ENCODE measurements at regions not wholly inside any gene's neighbourhood (a gene's known extent, or its start where the extent isn't known, plus 50 kb on each side); places are given as distances from the start of the nearest gene placed in this dataset.

DNA sequence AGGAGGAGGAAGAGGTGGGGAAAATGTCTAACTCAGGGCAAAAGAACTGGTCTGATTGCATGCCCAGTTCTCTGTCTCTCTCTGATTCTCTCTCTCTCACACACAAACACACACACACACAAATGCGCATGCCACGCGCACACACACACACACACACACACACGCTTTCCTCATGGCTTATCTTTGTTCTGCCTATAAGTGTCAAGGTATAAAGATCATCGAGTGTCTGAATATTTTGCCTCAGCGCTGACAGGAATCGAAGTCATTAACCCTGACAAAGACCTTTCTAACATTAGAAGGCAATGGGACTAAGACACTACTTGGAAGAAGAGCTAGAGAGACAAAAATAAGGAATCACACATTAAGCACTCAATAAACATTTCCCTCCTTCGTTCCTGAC, 497.1 kb upstream of the KLHL29 start:
- intact Hi-C loops (cut with DNase I), result no loop called here
- H3K27me3 ChIP-seq, result no peaks in the 10 kb centered on the region
- H3K36me3 ChIP-seq, result no peaks in the 10 kb centered on the region
- H3K4me1 ChIP-seq, result no peaks in the 10 kb centered on the region
- H3K4me3 ChIP-seq, result no peak overlapping the region
- no peaks in the 10 kb centered on the region for H3K9me3 ChIP-seq
- TF ChIP-seq, protein P1, sequence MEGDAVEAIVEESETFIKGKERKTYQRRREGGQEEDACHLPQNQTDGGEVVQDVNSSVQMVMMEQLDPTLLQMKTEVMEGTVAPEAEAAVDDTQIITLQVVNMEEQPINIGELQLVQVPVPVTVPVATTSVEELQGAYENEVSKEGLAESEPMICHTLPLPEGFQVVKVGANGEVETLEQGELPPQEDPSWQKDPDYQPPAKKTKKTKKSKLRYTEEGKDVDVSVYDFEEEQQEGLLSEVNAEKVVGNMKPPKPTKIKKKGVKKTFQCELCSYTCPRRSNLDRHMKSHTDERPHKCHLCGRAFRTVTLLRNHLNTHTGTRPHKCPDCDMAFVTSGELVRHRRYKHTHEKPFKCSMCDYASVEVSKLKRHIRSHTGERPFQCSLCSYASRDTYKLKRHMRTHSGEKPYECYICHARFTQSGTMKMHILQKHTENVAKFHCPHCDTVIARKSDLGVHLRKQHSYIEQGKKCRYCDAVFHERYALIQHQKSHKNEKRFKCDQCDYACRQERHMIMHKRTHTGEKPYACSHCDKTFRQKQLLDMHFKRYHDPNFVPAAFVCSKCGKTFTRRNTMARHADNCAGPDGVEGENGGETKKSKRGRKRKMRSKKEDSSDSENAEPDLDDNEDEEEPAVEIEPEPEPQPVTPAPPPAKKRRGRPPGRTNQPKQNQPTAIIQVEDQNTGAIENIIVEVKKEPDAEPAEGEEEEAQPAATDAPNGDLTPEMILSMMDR (IDR thresholded peaks at IDR 0.05), result no peak
- TF ChIP-seq POLR2A (IDR thresholded peaks at IDR 0.05) (no peak), POLR2AphosphoS5 (IDR thresholded peaks at IDR 0.05; ENCODE audit: insufficient read depth in 1 of 2, low read depth in 1 of 2) (no peak)
- no peak for DNase-seq (ENCODE audit: extremely low spot score in 2 of 2)
- no peak overlapping the region for H3K27ac ChIP-seq

- Histone ChIP-seq H3K9me3 (no peaks in the 10 kb centered on the region), H3K27ac (no peak overlapping the region), H3K27me3 (no peaks in the 10 kb centered on the region), H3K36me3 (no peaks in the 10 kb centered on the region), H3K4me1 (no peaks in the 10 kb centered on the region), H3K4me3 (no peak overlapping the region)
- TF ChIP-seq, protein P1 (IDR thresholded peaks at IDR 0.05), result no peak
- TF ChIP-seq POLR2AphosphoS5 (IDR thresholded peaks at IDR 0.05; ENCODE audit: insufficient read depth in 1 of 2, low read depth in 1 of 2) (no peak), POLR2A (IDR thresholded peaks at IDR 0.05) (no peak)
- DNase-seq (ENCODE audit: extremely low spot score in 2 of 2), result peak in 1 of 2 donors; percentile 69
- intact Hi-C loops (cut with DNase I), result no loop called here
These were observed 494.8 kb upstream of the KLHL29 start for GRCh38 chr2:22890132-22890531.

DNA sequence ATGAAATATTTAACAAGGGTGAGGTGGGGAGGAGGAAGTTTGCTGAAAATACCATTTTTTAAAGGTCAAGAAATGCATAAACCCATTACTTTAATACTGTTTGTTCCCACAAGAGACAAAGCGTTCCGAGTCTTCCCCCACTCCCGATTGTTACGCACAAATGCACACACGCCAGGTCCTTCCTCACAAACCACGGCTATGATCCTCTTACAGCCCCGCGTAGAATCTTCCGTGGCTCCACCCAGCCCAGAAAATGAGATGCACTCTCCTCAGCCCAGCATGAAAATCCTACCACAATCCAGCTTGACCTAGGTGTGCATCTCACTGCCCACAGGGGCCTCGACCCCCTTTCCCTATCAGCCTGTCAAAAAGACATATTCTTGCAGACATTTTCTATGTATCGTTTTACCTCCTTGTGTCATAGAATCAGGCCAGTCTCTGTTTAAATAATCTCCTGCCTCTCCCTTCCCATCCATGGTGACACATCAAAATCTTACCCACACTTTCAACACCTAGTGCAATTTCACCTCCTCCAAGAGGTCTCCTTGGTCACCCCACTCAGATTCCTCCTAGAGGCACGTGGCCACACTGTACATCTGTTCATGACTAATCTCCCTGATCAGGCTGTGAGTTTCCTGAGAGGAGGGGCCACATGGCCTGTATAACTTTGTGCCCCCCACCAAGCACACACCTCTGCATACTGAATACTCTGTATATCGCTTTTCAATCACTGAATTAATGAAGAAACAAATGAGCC, 491.0 kb upstream of the KLHL29 start:
- DNase-seq (ENCODE audit: extremely low spot score in 2 of 2), result peak in 1 of 2 donors; percentile 44
- H3K36me3 ChIP-seq, result no peaks in the 10 kb centered on the region

DNA sequence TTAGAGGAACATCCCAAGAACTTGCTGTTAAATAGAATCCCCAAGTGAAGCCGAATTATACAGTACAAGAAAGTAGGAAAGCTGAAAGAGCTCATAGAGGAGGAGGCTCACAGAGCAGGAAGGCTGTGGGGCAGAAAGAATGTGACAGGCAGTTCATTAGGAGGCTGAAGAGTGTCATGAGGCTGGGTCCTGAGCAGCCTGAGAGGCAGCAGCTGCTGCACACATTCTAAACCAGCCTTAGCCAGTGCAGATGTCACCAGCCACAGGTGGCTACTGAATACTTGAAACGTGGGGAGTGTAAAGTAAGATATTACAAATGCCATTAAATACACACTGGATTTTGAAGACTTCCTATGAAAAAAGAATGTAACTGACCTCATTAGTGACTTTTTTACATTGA, 490.2 kb upstream of the KLHL29 start:
- H3K27me3 ChIP-seq, result no peaks in the 10 kb centered on the region
- no peaks in the 10 kb centered on the region for H3K9me3 ChIP-seq
- no peak overlapping the region for H3K4me3 ChIP-seq
- no peak overlapping the region for H3K27ac ChIP-seq
- TF ChIP-seq POLR2AphosphoS5 (IDR thresholded peaks at IDR 0.05; ENCODE audit: insufficient read depth in 1 of 2, low read depth in 1 of 2) (no peak), POLR2A (IDR thresholded peaks at IDR 0.05) (no peak)
- TF ChIP-seq, protein P1 (IDR thresholded peaks at IDR 0.05), result no peak
- intact Hi-C loops (cut with DNase I), result no loop called here
- H3K4me1 ChIP-seq, result no peaks in the 10 kb centered on the region
- peak in 1 of 2 donors; percentile 44 for DNase-seq (ENCODE audit: extremely low spot score in 2 of 2)
- no peaks in the 10 kb centered on the region for H3K36me3 ChIP-seq

More for the DNA sequence above, 491.0 kb upstream of the KLHL29 start:
- TF ChIP-seq, protein P1 (IDR thresholded peaks at IDR 0.05), result no peak
- TF ChIP-seq POLR2AphosphoS5 (IDR thresholded peaks at IDR 0.05; ENCODE audit: insufficient read depth in 1 of 2, low read depth in 1 of 2) (no peak), POLR2A (IDR thresholded peaks at IDR 0.05) (no peak)
- no peaks in the 10 kb centered on the region for H3K9me3 ChIP-seq
- H3K4me3 ChIP-seq, result no peak overlapping the region
- no peaks in the 10 kb centered on the region for H3K4me1 ChIP-seq
- H3K27ac ChIP-seq, result no peak overlapping the region
- intact Hi-C loops (cut with DNase I), result no loop called here
- no peaks in the 10 kb centered on the region for H3K27me3 ChIP-seq

DNA sequence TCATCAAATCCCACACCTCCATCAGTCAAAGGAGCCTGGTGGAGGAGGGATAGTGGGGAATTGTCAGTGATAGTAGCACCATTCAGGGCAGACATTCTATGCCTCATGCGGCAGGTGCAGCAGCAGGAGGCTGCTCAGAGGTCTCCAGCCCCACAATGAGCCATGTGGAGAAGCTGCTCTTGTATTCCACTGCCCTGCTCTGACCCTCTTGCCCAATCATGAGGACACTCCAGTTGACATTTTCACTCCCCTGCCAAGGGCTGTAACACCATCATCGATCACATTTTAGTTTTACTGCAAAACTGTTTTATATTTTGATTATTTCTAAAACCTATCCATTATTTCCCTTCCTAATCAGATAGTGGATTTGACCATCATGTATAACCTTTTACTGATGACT, 487.6 kb upstream of the KLHL29 start:
- DNase-seq (ENCODE audit: extremely low spot score in 2 of 2), result peak in 1 of 2 donors; percentile 27
- TF ChIP-seq, protein P1 (IDR thresholded peaks at IDR 0.05), result no peak
- TF ChIP-seq POLR2A (IDR thresholded peaks at IDR 0.05), result no peak
- no peak for TF ChIP-seq POLR2AphosphoS5 (IDR thresholded peaks at IDR 0.05; ENCODE audit: insufficient read depth in 1 of 2, low read depth in 1 of 2)
- no peaks in the 10 kb centered on the region for H3K4me1 ChIP-seq
- H3K27ac ChIP-seq, result no peak overlapping the region
- no peaks in the 10 kb centered on the region for H3K27me3 ChIP-seq
- H3K36me3 ChIP-seq, result no peaks in the 10 kb centered on the region
- no peak overlapping the region for H3K4me3 ChIP-seq
- intact Hi-C loops (cut with DNase I), result no loop called here
- no peaks in the 10 kb centered on the region for H3K9me3 ChIP-seq

Data from vagina (tissue), 2 donors.